ENCODE measurements at regions not wholly inside any gene's neighbourhood (a gene's known extent, or its start where the extent isn't known, plus 50 kb on each side); places are given as distances from the start of the nearest gene placed in this dataset.
"Not testable (repeated sequence)": the region's sequence is repeated elsewhere in the genome, so short reads cannot be mapped to it uniquely, and the experiment has no call there.

DNA sequence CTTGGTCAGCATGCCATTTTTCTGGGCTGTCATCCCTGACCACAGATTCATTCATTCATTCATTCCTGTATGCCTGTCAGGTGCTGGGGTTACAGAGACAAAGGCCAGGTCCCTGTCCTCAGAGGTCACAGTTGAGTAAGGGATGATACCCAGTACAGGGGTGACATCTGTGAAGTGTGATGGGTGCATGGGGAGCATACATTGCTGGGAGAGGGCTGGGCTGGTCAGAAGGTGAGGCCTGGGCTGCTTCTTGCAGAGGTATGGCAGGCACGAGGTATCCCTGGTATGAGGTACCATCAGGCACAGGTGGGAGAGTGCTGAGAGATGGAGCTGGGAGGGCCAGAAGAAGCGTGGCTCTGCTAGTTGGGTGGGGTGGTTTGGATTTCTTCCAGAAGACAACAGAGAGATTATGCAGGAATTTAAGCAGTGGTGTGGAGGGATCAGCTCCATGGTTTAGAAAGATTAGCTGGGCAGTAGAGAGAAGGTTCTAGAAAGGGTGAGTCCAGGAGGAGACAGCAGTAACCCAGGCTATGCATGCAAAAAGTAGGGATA is 181.9 kb upstream of the HAAO start:
- Histone ChIP-seq H3K36me3 (replicated peaks in 1 of 2; ENCODE audit: insufficient read depth in 1 of 2, low read depth in 2 of 2) (no peaks in the 10 kb centered on the region), H3K4me3 (no peak overlapping the region), H3K9me3 (no peaks in the 10 kb centered on the region), H3K27ac (peak overlapping the region in 3 of 4 donors; percentile 64 to 78 (median 77)), H3K4me1 (peaks cover 49% of the 10 kb centered on the region), H3K27me3 (no peaks in the 10 kb centered on the region)
- 54 to 64% methylated on average over 2 of the region's 2 CpGs for WGBS, 2 donors
- TF ChIP-seq CTCF (IDR thresholded peaks at IDR 0.05) (no peak), POLR2A (IDR thresholded peaks at IDR 0.05) (no peak)
- ATAC-seq (no peak), DNase-seq (peak in 1 of 4 donors; percentile 6)
- intact Hi-C loops (cut with DNase I) = loop anchor here (5.0 kb wide), 1 partner anchor 258 kb away; no protein-coding TSS in a partner anchor

DNA sequence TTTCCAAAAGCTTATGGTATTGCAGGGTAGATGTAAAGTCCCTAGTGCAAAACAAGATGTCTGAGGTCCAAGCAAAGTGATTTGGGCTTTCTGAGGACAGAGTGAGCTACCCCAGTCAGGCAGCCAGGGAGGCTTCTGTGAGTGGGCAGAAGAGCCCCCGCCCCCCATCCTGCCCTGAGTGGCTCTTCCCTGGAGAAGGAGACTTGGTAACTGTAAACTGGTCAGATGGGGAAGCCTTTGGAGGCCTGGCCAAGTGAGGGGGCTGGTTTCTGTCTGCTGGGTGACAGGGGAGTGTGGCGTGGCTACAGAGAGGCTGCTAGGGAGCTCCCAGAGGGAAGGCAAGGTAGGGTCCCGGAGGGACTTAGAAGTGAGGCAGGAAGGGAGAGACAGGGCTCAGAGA is 181.3 kb upstream of the HAAO start:
- no peaks in the 10 kb centered on the region for H3K36me3 ChIP-seq (replicated peaks in 1 of 2; ENCODE audit: insufficient read depth in 1 of 2, low read depth in 2 of 2)
- 85 to 93% methylated on average over 3 of the region's 3 CpGs for whole genome bisulfite sequencing, 2 donors
- TF ChIP-seq POLR2A (IDR thresholded peaks at IDR 0.05) (no peak), CTCF (IDR thresholded peaks at IDR 0.05) (no peak)
- peaks cover 44% of the 10 kb centered on the region for H3K4me1 ChIP-seq
- intact Hi-C loops (cut with DNase I) = loop anchor here (5.0 kb wide), 1 partner anchor 259 kb away; no protein-coding TSS in a partner anchor
- ATAC-seq (no peak), DNase-seq (peak in 1 of 4 donors; percentile 4)
- peak overlapping the region in 1 of 4 donors; percentile 77 for H3K27ac ChIP-seq
- H3K27me3 ChIP-seq = no peaks in the 10 kb centered on the region
- H3K4me3 ChIP-seq = no peak overlapping the region
- no peaks in the 10 kb centered on the region for H3K9me3 ChIP-seq

- intact Hi-C loops (cut with DNase I) = loop anchor here (5.0 kb wide), 1 partner anchor 259 kb away; no protein-coding TSS in a partner anchor
Observed at GRCh38 chr2:42972933-42973516, 180.6 kb upstream of the HAAO start.

GRCh38 chr2:42971947-42972736 is 179.8 kb upstream of the HAAO start:
- ATAC-seq = no peak
- intact Hi-C loops (cut with DNase I) = loop anchor here (5.0 kb wide), 1 partner anchor 260 kb away; no protein-coding TSS in a partner anchor
- DNase-seq = peak in 1 of 4 donors; percentile 0

More at GRCh38 chr2:42972933-42973516, 180.6 kb upstream of the HAAO start:
- not testable (repeated sequence) for H3K4me3 ChIP-seq; ATAC-seq; H3K9me3 ChIP-seq; H3K36me3 ChIP-seq (replicated peaks in 1 of 2; ENCODE audit: insufficient read depth in 1 of 2, low read depth in 2 of 2); H3K27ac ChIP-seq; H3K27me3 ChIP-seq
- DNase-seq = peak in 1 of 4 donors; percentile 7
- WGBS, 2 donors = 85 to 88% methylated on average over 9 to 11 of the region's 11 CpGs
- peaks cover 37% of the 10 kb centered on the region for H3K4me1 ChIP-seq

More at GRCh38 chr2:42971947-42972736, 179.8 kb upstream of the HAAO start:
- Histone ChIP-seq H3K27me3 (no peaks in the 10 kb centered on the region), H3K4me3 (no peak overlapping the region), H3K27ac (no peak overlapping the region), H3K36me3 (replicated peaks in 1 of 2; ENCODE audit: insufficient read depth in 1 of 2, low read depth in 2 of 2) (no peaks in the 10 kb centered on the region), H3K4me1 (peaks cover 28% of the 10 kb centered on the region), H3K9me3 (no peaks in the 10 kb centered on the region)
- 64 to 66% methylated on average over 7 of the region's 7 CpGs for WGBS, 2 donors
- TF ChIP-seq CTCF (IDR thresholded peaks at IDR 0.05) (no peak), POLR2A (IDR thresholded peaks at IDR 0.05) (no peak)

Measured in body of pancreas (tissue), 4 donors.